NCI-H187 (cell line): ENCODE measurements at regions not wholly inside any gene's neighbourhood (a gene's known extent, or its start where the extent isn't known, plus 50 kb on each side); places are given as distances from the start of the nearest gene placed in this dataset.

ENCODE experiments used
- DNase-seq, 2 experiments: peaks; one replicate each; lab custom pipeline; 2025; lab: John Stamatoyannopoulos, UW

DNA sequence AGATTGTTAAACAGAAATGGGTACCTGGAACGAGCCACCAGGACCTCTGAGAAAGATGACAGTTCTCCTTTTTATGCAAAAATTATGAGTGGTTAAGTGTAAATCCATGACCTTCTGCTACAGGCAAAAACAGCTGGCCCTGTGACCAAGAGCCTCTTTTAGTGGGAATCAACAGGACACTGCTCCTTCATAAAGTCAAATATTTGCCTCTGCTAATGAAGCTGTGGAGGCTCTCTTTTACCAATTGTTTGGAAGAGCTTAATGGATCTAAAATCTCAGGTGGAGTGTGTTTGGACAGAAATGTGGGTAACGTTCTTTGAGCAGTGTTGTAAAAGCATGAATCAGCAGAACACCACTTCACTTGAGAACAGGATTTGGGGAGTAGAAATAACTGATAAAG is 117.5 kb upstream of the PCSK2 start:
- peak in 1 of 2 experiments; percentile 0 for DNase-seq

DNA sequence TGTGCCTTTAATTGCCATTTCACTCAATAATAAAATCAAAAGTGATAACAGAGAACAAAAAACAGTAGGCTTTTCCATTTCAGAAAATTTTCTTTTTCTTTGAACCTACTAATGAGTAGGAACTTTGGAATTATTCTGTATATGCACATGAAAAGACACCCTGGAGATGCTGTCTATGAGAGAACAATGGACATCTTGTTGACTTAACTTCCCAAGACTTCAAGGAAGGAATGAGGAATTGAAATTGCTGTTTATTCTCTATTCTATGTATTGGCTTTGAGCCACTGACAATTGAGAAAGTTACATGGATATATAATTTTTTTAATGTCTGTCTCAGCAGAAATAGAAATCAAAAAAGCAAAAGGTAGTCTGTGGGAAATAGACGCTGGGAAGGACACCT is 98.6 kb upstream of the PCSK2 start:
- no peak for DNase-seq

DNA sequence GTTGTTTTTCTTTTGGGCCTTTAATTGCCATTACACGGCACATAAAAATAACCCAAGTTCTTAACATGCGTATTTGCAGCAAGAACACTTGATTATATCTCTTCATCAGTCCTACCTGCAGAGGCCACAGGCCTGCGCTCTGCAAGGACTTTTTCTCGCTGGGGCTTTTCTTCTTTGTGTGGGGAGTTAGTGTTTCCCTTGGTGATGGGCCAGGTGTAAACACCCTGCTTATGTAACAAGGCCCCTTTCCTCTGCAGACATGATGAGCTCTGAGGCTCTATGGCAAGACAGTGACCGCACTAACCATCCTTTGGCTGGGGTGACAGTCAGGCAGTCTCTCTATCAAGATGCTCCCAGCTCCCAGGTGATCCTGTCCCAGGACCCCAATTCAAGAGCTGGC is 97.8 kb upstream of the PCSK2 start:
- DNase-seq = no peak

DNA sequence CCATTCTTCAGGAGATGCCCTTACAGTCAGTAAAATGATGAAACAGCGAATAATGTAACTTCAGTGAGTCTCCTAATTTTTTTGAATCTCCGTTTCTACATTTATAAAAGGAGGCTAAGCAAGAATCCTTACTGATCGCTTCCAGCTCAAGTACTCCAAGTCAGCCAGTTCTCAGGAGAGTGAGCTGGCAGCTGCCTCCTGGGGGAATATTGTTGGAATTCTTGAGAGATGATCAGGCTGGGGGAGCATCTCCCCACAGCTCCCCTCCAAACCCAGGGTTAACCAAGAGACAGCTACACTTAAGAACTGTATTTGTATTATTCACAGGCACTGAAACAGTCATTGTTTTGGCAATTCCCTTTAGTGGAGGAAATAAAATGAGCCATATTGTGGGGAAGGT is 89.1 kb upstream of the PCSK2 start:
- no peak for DNase-seq

DNA sequence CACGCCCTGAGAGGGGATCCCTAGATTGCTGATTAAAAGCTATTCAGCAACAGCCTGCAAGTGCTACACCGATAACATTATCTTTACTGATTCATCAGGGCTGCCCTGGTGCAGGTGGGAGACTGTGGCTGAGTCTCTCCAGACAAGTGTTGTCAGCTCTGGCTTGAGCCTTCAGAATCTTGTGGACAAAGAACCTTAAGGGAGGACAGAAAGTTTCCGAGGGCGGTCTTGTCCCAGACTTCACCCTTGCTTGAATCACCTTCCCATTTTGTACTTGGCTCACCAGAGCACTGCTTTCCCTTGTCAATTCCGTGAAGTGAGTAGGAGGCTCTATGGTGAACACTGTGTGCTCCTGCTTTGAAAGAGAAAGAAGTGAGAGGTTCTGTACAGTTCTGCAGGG is 88.6 kb upstream of the PCSK2 start:
- no peak for DNase-seq

DNA sequence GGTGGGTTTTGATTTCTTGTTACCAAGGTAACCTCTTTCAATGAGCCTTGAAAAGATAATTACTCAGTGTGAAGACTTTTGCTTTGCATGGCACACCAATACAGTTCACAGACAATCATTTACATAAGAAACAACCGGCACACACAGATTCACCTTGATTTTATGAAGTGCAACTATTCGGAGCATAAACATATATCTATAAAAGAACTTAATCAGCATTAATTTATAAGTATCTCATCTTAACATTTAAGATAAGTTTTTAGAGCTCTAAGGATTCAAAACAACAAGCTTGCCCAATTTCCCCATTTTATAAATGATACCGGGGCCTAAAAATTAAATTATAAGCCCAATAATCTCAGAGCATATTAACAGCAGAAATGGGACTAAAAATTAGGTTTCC is 85.9 kb upstream of the PCSK2 start:
- no peak for DNase-seq

DNA sequence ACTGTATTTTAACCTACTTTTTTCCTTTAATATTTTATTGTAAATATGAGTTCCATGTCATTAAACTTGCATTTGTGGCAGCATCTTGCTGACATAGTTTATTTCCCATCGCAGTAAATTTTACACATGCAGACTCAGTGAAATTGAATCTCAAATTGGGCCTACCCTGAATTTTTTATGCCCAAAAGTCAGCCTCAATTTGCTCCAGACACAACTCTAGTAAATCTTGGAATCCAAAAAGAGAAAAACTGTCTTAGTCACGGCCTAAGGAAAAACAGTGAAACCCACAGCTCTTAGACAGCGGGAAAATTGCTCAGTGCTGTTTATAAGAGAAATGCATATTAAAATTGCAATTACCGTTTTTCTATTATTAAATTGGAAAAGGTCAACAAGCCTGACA is 85.3 kb upstream of the PCSK2 start:
- DNase-seq = no peak

DNA sequence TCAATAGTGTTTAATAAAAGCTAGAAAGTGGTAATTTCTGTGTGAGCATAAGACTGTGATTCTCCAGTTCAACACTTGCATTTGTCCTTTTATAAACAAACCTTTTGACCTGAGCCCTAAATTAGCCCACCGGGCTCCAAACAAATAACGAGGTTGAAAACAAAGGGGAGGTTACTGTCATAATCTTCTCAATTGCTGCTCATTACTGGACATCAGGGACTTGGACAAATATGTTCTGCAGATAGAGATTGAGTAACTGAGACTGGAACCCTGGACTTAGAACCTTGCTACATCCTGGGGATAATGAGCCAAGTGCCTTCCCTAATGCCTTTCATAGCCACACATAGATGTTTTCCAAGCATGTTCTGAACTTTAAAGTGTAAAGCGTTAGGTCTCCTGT is 84.2 kb upstream of the PCSK2 start:
- DNase-seq = no peak

DNA sequence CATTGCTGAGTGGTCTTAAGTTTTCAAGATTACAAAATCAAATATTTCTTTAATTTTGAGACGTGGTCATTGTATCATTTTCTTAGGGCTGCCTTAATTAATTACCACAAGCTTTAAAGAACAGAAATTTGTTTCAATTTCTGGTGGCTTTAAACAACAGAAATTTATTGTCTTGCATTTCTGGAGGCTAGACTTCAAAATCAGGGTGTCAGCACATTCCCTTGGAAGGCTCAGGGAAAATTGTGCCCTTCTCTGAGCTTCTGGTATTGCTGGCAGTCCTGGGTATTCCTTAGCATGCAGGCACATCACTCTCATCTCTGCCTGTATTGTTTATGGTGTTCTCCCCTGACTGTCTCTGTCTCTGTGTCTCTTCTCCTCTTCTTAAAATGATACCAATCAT is 76.0 kb upstream of the PCSK2 start:
- no peak for DNase-seq

DNA sequence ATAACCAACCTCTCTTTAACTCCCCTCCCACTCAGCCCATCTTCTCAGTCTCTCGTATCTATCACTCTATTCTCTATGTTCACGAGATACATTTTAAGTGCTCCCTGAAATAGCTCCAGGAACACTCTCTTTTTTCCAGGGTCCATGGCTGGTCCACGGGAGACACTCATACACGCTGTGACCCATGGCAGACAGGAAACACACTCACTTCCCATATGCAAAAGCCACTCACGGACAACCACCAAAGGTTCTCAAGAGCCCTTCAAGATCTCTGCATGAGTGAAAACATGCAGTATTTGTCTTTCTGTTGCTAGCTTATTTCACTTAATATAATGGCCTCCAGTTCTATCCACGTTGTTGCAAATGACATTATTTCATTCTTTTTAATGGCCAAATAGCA is 71.4 kb upstream of the PCSK2 start:
- peak; percentile 36 to 43 for DNase-seq

DNA sequence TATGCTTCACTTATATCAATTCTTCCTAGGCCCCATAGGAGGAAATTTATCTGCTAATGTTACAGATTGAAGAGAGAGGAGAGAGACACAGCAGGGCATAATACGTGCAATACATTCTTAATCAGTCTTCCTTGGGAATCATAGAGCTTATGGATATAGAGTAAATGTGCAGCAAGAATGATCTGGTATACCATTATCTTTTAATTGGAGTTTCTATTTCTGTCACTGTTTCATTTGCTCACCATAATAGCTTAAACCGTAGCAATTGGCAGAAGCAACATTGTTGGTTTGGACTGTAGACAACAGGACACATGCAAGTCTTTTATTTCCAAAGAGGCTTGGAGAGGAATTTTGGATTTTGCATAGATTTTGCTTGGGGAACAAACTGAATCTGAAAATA is 68.1 kb upstream of the PCSK2 start:
- no peak for DNase-seq

DNA sequence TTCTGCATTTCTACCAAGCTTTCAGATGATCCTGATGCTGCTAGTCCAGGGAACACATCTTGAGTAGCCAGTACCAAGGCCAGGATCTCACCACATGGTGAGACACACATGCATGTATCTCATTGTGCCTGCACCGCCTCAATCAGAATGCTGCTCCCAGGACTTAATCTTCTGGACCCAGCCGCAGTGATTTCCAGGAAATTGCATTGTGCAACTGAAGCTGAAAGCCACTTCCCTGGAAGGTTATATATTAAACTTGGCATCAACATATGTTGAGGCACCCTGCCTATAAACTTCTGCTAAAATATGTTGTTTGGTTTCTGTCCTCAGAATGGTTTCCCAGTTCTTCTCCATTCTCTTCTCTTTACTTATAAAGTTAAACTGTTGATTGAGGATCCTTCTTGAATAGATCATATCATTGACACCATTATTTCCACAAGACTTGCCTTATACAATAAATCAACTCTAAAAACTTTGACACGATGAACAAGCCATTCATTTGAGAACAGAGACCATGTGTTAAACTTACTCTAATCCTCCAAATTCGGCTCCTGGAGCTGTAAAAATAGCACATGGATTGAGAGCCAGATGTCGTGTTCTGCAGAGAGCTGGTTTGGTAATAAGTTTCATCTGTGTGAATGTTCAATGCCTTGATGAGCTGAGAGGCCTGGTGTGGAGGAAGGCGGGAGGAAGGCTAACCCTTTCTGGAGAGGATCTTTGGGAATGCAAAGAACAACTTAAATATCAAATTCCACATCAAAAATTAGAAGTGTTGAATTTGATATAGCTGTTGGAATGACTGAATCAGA is 65.0 kb upstream of the PCSK2 start:
- DNase-seq = no peak

DNA sequence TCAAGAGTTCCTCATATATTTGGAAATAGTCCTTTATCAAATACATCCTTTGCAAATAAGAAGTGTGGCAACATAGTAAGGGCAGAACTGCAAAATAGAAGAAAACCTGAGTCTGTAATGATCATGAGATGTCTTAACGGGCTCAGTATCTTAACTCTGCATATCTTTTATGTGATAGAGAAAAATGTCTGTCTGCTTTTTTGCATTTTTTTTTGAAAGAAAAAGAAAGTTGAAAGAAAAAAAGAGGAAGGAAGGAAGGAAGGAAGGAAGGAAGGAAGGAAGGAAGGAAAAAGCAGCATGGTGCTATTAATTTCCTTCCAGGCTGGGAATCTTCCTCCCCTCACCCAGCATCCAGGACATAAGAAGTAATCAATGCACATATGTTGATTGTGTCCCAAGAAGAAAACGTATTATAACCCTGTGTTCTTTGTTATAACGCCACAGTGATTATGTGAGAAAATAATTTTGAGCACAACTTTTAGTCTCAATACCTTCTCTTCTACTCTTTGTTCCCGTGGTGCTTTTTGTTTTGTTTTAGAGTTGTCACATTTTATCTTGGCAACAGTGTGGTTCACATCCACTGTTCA is 58.7 kb upstream of the PCSK2 start:
- DNase-seq = no peak

DNA sequence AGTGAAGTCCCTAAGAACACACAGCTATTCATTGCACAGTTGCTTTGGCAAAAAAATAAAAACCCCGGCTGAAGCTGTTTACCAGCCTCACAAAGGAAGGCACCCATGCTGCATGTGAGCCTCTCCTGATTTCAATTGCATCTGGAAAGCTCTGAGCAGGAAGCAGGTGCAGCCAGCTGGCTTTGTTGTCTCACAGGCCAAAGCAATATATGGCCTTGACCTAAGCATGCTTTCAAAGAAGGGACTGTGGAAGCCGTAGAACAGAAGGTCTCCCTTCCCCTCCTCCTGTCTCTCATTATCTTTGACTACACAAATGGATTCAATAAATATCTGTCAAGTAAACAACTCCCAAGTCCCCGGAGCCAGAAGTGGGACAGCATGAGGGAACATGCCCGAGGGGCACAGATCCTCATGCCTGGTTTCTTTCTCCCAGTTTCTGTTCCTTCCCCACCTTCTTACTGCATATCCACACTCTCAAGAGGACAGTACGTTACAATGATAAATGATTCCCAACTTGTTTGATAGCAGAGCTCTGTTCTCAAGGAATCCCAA is 57.2 kb upstream of the PCSK2 start:
- DNase-seq = peak in 1 of 2 experiments; percentile 20

DNA sequence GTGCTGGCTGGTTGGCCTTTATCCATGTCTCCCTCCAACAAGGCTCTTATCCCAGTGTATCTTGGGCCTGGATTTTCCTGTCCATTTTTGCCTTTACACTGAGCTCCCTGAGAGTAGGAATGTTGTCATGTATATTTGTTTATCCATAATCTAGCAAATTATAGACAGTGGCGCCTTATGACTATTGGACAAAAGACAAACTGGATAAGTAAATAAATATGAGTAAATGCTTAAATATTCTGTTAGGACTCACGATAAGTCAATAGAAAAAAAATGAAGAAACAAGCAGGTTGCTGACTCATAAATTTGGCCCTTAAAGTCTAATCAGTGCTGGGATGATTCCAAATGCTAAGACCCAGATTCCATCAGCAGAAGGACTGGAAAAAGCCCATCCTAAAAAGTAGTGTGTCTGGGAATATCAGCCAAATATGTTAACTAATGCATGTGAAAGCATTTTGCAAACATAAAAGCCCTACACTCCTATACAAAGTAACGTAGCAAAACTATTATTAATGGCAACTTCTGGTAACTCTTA is 55.0 kb upstream of the PCSK2 start:
- no peak for DNase-seq

DNA sequence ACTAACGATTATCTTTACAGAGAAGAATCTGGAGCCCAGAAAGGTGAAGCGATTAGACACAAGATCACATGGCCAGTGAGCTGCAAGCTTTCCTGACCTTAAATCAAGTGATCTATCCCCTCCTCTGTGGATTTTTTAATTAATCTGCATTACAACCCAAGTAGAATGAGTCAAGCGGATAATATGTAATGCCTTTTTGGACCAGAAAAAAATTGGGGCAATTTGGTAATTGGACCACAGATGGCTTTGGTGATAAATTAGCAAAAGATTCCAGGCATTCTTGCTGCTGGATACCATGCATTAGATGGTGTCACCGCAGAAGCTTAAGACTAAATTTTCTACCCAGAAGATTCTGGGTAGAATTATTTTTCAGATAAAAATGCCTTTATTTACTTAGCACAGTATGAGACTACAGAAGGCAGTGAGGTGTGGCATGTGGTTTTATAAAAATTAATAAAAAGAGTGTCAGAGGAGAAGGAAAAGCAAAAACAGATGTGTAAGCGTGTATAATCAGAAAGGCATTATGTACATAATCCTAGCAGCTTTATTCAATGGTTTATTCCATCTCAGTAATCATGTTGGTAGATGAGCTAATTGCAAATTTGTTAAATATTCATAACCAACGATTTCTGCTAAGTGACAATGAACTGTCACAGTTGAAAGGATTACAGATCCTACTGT is 53.9 kb upstream of the PCSK2 start:
- no peak for DNase-seq
